ENCODE measurements at regions not wholly inside any gene's neighbourhood (a gene's known extent, or its start where the extent isn't known, plus 50 kb on each side); places are given as distances from the start of the nearest gene placed in this dataset.

- Histone ChIP-seq H3K4me3 (replicated peaks in 1 of 3; ENCODE audit: insufficient read depth in 1 of 3, low read depth in 1 of 3, low read length in 3 of 3) (no peak overlapping the region), H3K4me1 (ENCODE audit: control insufficient read depth, extremely low read depth, insufficient read depth, low read length) (no peaks in the 10 kb centered on the region), H3K9ac (replicated peaks; ENCODE audit: extremely low read depth, insufficient read depth, low read length) (no peak overlapping the region), H3K36me3 (ENCODE audit: control insufficient read depth in 2 of 2, extremely low read depth in 1 of 2, insufficient read depth in 2 of 2, low read length in 2 of 2) (no peaks in the 10 kb centered on the region), H3K9me3 (replicated peaks; ENCODE audit: control insufficient read depth, insufficient read depth, low read length) (no peaks in the 10 kb centered on the region), H3K4me2 (ENCODE audit: insufficient read depth, low read length) (no peak overlapping the region), H3K27me3 (ENCODE audit: control insufficient read depth in 2 of 2, insufficient read depth in 2 of 2, low read length in 2 of 2) (no peaks in the 10 kb centered on the region), H3K79me2 (ENCODE audit: control insufficient read depth, insufficient read depth, low read length) (no peaks in the 10 kb centered on the region), H3K9me1 (replicated peaks; ENCODE audit: control insufficient read depth, extremely low read depth, insufficient read depth, low read length) (no peaks in the 10 kb centered on the region), H3K27ac (ENCODE audit: insufficient read depth, low read depth, low read length) (no peak overlapping the region), H2AFZ (ENCODE audit: low read depth, low read length) (no peak overlapping the region), H4K20me1 (replicated peaks; ENCODE audit: control insufficient read depth, extremely low read depth, insufficient read depth, low read length) (no peaks in the 10 kb centered on the region)
- no peak for DNase-seq (ENCODE audit: low read depth, low spot score)
- POLR2A ChIA-PET: no interaction called here
- intact Hi-C loops (cut with micrococcal nuclease): no loop called here
- dilution Hi-C loops (cut with MboI; ENCODE audit: extremely low pct_ligation_motif_present, low sequenced_read_pairs): no loop called here
- FAIRE-seq: no peak
- BruUV-seq (replicated peaks): no TSS peak
- CTCF ChIA-PET: no interaction called here
- no peak for TF ChIP-seq JUN (IDR thresholded peaks at IDR 0.05; ENCODE audit: borderline replicate concordance, insufficient read depth, insufficient read length, low read depth)
- TF ChIP-seq MAX (IDR thresholded peaks at IDR 0.05; ENCODE audit: insufficient read depth, insufficient read length): no peak
- no peak for TF ChIP-seq POLR2AphosphoS5 (IDR thresholded peaks at IDR 0.05; ENCODE audit: insufficient read depth, low read depth, low read length)
- TF ChIP-seq POLR2A (IDR thresholded peaks at IDR 0.05; ENCODE audit: low read depth, low read length): no peak
- TF ChIP-seq GATA2 (IDR thresholded peaks at IDR 0.05; ENCODE audit: insufficient read depth, insufficient read length, low read depth, low read length): no peak
- TF ChIP-seq MYC (IDR thresholded peaks at IDR 0.05; ENCODE audit: low read depth, low read length): no peak
- TF ChIP-seq FOS (IDR thresholded peaks at IDR 0.05; ENCODE audit: borderline replicate concordance, insufficient read depth, low read length): no peak
- no peak for TF ChIP-seq CTCF (IDR thresholded peaks at IDR 0.05; ENCODE audit: extremely low read depth in 1 of 2, insufficient read depth in 1 of 2, low read depth in 1 of 2, low read length in 2 of 2)
- no peak for TF ChIP-seq EZH2 (IDR thresholded peaks at IDR 0.05; ENCODE audit: borderline replicate concordance, low read depth, low read length, severe bottlenecking)
These were observed 124.5 kb downstream of the SHCBP1 start for GRCh38 chr16:46496701-46497100.
